ENCODE measurements at regions not wholly inside any gene's neighbourhood (a gene's known extent, or its start where the extent isn't known, plus 50 kb on each side); places are given as distances from the start of the nearest gene placed in this dataset.
"Not testable (repeated sequence)": the region's sequence is repeated elsewhere in the genome, so short reads cannot be mapped to it uniquely, and the experiment has no call there.

GRCh38 chr3:70640481-70640880, 328.0 kb upstream of the MDFIC2 start:
- FAIRE-seq (no peak), DNase-seq (ENCODE audit: insufficient read length, low spot score) (no peak)
- no peak for TF ChIP-seq CTCF (IDR thresholded peaks at IDR 0.05; ENCODE audit: insufficient read depth, missing control alignments)

- FAIRE-seq (no peak), DNase-seq (ENCODE audit: insufficient read length, low spot score) (no peak)
- TF ChIP-seq CTCF (IDR thresholded peaks at IDR 0.05; ENCODE audit: insufficient read depth, missing control alignments): no peak
These were observed 322.9 kb upstream of the MDFIC2 start for GRCh38 chr3:70635301-70635700.

GRCh38 chr3:70631716-70632307, 319.4 kb upstream of the MDFIC2 start:
- no peak for DNase-seq (ENCODE audit: insufficient read length, low spot score)
- FAIRE-seq: no peak
- no peak for TF ChIP-seq CTCF (IDR thresholded peaks at IDR 0.05; ENCODE audit: insufficient read depth, missing control alignments)

GRCh38 chr3:70621451-70621850, 309.0 kb upstream of the MDFIC2 start:
- no peak for FAIRE-seq
- no peak for TF ChIP-seq CTCF (IDR thresholded peaks at IDR 0.05; ENCODE audit: insufficient read depth, missing control alignments)
- no peak for DNase-seq (ENCODE audit: insufficient read length, low spot score)

- FAIRE-seq (no peak), DNase-seq (ENCODE audit: insufficient read length, low spot score) (no peak)
- TF ChIP-seq CTCF (IDR thresholded peaks at IDR 0.05; ENCODE audit: insufficient read depth, missing control alignments): no peak
These were observed 308.5 kb upstream of the MDFIC2 start for GRCh38 chr3:70620956-70621355.

- TF ChIP-seq CTCF (IDR thresholded peaks at IDR 0.05; ENCODE audit: insufficient read depth, missing control alignments): no peak
- DNase-seq (ENCODE audit: insufficient read length, low spot score): no peak
- FAIRE-seq: no peak
These were observed 307.9 kb upstream of the MDFIC2 start for GRCh38 chr3:70620367-70620766.

- no peak for TF ChIP-seq CTCF (IDR thresholded peaks at IDR 0.05; ENCODE audit: insufficient read depth, missing control alignments)
- DNase-seq (ENCODE audit: insufficient read length, low spot score): no peak
- FAIRE-seq: no peak
These were observed 305.7 kb upstream of the MDFIC2 start for GRCh38 chr3:70618151-70618550.

- not testable (repeated sequence) for FAIRE-seq; DNase-seq (ENCODE audit: insufficient read length, low spot score)
These were observed 304.9 kb upstream of the MDFIC2 start for GRCh38 chr3:70617349-70617748.

Measured in D721Med (cell line).